Stimulated activated CD8-positive, alpha-beta memory T cell treated with anti-CD3 and anti-CD28 coated beads, Interleukin-2, amount 100 ng/mL, for 1 hour (primary cell): ENCODE measurements at regions not wholly inside any gene's neighbourhood (a gene's known extent, or its start where the extent isn't known, plus 50 kb on each side); places are given as distances from the start of the nearest gene placed in this dataset.
"Not testable (repeated sequence)": the region's sequence is repeated elsewhere in the genome, so short reads cannot be mapped to it uniquely, and the experiment has no call there.

Source experiments
- DNase-seq, 2 donors: peaks; one replicate each; pipeline ENCODE4 v3.0.0-alpha.2; 2020; ENCODE audit warnings: low read depth in 2 of 2

DNA sequence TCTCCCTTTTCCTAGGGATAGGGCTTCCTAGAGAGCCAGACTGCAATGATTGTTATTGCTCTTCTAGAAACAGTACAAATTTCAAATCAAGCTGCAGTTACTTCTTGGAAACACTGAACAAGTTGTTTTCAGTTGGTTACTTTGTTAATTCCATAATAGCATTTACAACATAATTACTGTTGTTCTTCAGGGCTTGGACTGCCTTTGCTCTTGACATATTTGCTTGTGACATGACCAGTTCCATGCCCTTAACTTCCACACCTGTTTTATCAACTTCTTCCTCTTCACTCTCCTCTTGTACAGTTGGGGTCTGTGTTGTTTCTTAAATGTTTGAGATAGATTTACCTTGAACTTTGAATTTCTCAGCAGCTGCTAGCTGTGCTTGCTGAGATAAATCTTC lies 104.4 kb downstream of the SEC23IP start:
- no peak for DNase-seq

DNA sequence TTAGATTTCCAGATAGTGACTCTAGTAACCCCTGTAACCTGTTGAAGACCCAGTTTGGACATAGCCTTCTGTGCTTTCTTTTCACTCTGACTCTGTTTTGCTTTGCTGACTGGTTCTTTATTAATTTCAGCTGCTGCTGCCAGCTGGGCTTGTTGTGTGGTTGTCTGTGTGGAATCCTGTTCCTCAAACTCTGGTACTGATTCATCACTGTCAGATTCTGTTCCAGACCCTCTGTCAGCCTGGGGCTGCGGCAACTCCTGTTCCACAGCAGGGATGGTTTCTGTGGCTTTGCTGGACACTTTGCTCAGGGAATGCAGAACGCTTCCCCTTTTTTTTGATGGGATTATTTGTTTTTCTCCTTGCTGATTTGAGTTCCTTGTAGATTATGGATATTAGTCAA lies 104.9 kb downstream of the SEC23IP start:
- no peak for DNase-seq

DNA sequence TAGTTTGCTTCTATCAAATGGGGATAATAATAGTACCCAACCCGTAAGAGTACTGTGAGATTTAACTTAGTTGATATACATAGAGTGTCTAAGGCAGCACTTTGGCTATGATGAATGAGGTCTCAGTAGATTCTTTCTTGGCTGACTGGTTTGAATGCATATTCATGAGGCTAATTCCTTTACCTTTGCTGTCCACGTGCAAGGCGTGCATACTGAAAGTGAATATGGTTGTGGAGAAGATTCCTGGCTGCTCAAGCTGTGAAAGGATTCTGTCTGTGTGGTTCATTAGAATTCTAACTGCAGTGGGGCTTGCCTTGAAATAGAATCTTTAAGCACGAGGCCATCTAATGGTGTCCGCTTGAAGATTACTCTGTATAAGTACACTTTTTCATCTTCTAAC lies 110.3 kb downstream of the SEC23IP start:
- DNase-seq = no peak

DNA sequence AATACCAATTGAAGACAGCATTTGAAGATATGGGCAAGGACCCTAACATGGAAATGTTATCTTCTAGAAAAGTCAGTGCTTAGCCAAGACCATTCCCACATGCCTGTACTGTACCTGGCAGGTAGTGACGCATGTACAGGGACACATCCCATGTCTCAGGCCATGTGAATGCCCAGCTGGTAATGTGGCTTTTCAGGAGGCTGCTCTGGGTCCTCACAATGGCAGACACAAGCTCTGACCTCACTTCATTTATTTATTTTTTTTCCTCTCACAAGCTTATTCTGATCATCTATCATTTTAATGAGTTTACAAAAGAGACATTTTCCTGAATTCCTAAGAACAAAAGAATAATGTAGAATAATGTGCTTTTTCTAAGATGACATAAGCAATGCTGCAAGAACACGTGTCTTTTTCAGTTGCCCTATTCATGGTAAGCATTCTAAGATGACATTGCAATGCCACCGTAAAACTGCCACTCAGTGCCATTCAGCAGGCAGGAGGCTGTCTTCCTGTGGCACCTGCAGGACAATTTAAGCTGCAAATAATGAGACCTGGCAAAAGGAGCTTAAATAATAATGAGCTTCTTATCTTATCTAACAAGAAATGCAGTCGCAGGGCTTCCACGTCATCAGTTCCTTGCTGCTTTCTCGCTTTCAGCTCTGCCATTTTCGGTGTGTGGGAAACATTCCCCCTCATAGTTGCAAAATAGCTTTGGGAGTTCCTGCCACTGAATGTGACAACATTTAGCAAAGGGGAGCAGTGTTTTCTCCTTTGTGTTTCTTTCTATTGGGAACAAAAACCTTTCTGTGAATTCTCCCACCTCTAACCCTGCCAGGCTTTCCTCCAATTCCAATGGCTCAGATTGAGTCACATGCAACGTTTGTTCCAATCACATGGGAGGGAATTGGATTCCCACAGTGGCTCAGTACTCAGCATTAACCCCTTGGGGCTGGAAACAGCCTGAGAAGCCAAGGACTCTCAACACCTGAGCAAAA lies 113.0 kb downstream of the SEC23IP start:
- DNase-seq = no peak

DNA sequence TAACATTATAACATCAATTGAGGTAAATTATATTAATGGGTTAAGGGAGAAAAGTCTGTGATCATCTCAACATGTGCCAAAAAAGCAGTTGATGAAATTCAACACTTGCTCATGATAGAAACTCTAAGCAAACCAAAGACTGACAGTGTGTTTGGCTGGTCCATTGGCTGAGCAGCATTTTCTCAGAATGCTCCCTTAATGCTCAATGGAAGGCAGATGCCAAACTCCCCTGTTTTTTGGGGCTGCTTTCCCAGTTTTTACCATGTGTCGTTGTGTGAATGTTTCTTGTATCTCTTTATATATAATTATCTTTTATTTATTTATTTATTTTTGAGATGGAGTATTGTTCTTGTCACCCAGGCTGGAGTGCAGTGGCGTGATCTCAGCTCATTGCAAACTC lies 114.7 kb downstream of the SEC23IP start:
- no peak for DNase-seq

DNA sequence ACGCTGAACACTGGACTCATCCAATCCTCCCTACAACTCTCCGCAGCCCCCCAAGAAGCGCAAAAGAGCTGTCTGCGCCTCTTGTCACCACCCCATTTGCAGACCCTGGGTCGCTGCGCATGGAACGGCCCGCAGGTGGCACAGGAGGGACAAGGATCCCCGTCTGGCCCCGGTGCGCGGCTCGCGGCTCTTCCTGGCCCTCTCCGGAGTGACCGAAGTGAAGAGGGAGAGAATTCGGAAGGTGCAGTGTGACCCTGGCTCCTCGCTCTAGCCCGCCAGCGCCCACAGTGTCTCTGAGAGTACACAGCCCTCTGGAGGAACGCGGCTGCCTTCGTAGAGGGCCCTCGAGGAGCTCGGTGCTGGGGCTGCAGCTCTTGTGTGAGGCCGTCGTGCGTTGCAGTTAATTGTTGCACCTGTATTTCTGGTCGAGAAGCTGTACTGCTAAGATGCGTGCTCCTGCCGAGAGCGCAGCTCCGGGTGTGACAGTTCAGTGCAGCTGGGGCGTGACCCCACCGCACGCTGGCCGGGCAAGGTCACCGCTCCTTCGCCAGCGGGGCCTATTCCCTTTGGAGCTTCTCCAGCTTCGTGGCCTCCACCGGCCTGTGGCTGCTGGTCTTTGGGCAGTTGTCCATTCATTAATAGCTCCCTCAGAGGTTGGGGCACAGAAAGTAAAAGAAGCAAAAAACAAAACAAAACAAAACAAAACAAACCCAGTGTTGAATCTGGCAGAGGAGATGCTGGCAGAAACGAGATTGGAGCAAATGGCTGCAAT lies 119.0 kb downstream of the SEC23IP start:
- no peak for DNase-seq

DNA sequence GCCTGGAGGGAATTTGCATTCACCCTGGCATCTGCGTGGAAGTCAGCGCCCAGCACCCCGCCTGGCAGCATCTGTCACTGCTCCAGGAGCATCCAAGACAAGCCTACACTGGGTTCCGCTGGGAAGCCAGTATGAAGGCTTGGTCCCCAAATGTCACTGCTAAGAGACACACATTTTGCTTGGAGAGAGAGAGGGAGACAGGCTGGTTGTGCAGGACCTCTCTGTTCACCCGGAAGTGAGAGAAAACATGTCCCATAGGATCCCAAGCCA lies 119.5 kb downstream of the SEC23IP start:
- no peak for DNase-seq

DNA sequence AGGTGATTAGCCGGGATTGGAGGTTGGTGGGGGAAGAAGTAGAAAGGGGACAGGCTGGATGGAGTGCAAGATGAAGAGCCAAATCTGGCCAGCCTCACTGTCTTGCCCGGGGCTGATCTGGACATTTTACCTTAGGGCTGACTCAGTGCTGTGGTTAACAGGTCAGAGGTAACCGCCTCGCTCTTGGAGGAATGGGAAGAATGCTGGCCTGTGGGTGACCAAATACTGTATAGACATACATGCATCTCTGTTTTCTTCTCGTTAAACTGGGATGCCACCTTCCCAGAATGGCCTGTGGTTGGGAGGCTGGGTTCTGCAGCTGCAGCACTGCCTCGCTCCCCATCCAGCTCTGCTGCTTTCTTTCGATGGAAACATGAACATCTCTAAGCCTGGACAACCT lies 120.0 kb downstream of the SEC23IP start:
- no peak for DNase-seq

DNA sequence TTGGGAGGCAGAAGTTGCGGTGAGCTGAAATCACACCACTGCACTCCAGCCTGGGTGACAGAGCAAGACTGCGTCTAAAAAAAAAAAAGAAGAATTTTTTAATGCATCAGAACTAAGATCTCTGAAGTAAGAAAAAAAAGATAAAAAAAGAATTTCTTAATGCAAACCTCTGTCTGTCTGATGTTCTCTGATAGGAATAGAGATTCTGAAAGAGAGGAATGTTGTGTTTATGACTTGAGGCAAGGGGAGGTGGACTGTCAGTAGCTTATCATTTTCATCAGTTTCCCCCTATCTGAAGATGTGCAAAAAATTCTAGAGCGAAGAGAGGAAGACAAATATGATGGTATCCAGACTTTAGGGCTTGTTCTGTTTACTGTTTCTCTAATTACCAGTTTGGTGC lies 121.5 kb downstream of the SEC23IP start:
- DNase-seq = no peak

DNA sequence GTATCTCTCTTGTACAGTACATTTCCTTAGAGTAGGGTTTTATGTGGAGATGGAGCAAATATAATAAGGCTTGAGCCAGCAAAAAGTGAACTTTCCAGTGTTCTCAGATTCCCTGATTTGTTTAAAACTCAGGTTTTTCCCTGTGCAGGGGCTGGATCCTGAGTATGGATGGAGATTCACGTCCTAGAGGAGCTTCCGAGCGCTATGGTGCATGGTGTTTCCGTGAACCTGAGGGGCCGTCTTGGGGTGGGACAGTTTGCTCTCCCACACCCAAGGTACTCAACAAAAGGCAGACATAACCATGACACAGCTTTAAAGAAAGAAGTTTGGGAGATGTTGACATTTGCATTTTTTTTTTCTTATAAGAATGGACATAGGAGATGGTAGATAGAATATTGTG lies 122.5 kb downstream of the SEC23IP start:
- DNase-seq = no peak

DNA sequence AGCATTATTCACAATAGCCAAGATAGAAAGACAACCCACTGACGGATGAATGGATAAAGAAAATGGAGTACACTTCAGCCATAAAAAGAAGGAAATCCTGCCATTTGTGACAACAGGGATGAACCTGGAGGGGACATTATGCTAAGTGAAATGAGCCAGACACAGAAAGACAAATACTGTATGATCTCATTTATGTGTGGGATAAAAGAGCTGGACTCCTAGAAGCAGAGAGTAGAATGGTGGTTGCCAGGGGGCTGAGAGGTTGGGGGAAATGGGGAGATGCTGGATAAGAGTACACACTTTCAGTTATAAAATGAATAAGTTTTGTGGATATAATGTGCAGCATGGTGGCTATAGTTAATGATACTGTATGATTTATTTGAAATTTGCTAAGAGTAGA lies 124.4 kb downstream of the SEC23IP start:
- DNase-seq = no peak

DNA sequence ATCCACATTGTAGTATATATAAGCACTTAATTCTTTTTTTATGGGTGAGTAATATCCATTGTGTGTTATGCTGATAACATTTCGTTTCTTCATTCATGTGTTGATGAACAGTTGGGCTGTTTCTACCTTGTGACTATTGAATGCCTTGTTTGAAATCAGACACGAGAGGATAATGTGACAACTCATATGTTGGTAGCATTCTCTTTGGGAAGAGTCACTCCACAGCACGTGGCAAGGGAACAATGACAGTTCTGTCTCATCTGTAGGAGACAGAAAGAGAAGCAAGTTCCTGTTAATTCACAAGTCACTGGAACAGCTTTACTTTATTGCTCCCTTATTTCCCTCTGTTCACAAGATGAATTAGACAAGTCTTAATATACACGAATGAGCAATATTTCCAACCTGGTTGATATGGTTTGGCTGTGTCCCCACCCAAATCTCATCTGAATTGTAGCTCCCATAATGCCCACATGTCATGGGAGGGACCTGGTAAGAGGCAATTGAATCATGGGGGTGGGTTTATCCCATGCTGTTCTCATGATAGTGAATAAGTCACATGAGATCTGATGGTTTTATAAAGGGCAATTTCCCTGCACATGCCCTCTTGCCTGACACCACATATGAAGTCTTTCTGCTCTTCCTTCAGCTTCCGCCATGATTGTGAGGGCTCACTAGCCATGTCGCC lies 125.3 kb downstream of the SEC23IP start:
- DNase-seq = no peak

DNA sequence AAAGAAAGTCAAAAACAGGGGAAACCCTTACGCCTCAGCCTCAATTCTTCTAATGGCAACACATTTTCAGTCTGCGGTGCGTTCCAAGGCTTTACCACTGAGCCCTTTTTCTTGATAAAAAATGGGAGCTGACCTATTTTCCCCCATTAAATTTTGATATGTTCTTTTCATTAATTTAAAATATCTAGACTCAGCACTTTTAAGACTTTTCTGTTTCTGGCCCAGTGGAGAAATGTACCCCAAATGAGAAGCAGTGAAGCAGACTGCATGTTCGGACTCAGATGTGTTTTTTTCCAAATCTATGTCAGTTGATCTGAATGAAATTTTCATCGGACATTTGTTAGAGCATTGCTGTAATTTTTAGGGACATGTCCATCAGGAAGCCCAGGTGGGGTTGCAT lies 126.2 kb downstream of the SEC23IP start:
- DNase-seq = no peak

DNA sequence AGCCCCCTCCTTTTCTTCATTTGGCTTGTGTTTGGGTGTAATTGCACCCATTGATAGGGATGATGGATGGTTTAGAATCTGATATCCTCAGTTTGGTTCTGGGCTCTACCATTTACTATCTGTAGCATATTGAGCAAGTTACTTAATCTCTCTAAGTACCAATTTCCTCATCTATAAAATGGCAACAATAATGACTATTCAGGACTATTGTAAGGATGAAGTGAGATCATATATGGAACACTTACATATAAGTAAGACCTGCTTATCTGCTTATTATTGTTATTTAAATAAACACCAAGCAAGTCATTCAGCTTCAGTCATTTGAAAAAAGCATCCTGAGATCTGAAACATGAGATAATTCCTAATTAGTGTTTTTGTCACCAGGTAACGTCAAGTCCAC lies 127.0 kb downstream of the SEC23IP start:
- DNase-seq = no peak

DNA sequence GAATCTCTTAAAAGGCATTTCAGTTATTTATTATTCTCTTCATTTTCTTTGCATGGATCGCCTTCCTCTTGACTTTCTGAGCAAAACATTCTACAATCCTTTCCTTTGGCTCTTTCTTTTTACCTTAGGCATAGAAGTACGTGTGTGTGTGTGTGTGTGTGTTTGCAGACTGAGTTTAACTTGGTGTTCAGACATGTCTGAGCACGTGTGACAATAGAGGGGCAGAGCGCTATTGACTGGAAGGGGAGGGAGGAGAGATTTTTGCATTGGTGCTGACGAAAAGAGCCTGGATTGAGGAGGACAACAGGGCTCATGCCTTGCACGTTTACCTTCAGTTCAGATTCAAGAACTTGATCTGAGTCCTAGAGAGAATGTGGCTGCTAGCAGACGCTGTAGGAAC lies 129.8 kb downstream of the SEC23IP start:
- no peak for DNase-seq

DNA sequence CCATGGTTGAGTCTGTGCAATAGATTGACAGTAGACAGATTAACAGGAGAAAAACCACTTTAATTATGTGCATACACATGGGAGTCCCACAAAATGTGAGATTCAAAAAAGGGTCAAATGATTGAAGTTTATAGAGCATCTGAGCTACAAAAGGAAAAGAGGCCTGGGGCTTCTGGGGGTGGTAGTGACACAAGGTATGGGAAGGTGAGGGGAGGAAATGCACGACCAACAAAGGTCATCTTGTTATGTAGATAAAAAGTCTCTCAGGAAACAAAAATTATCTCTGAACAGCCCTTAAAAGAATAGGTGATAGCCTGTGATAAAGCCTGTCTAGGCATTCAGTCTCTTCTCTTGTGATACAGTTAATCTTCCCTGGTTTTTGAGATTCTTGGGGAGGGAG lies 141.7 kb downstream of the SEC23IP start:
- DNase-seq = no peak

DNA sequence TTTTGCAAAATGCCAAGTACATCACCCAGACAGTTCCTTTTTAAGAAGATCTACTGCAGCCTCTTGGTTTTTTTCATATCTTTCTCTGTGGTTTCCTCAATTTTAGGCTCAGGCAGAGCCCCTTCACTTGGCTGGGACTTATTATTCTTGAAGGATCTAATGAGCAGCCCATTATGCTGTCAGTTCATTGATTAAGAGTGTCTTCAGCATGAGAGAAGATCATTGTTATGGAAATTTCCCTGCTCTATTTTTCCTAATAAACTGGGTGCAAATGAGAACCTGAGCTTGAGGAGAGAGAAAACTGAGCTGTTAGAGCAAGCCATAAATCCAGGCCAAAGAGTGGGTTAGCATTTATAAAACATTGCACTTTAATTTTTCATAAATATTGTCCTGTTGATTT lies 146.5 kb downstream of the SEC23IP start:
- DNase-seq = no peak

DNA sequence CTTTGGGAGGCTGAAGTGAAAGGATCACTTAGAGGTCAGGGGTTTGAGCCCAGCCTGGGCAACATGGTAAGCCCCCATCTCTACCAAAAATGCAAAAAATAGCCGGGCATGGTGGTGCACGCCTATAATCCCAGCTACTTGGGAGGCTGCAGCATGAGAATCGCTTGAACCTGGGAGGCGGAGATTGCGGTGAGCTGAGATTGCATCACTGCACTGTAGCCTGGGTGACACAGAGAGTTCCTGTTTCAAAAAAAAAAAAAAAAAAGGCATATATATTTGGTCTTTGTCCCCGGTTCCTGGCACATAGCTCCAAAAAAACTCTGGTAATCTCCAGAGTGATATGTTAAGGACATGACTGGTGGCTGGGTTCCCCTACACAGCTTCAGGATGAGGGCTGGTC lies 147.3 kb downstream of the SEC23IP start:
- no peak for DNase-seq

DNA sequence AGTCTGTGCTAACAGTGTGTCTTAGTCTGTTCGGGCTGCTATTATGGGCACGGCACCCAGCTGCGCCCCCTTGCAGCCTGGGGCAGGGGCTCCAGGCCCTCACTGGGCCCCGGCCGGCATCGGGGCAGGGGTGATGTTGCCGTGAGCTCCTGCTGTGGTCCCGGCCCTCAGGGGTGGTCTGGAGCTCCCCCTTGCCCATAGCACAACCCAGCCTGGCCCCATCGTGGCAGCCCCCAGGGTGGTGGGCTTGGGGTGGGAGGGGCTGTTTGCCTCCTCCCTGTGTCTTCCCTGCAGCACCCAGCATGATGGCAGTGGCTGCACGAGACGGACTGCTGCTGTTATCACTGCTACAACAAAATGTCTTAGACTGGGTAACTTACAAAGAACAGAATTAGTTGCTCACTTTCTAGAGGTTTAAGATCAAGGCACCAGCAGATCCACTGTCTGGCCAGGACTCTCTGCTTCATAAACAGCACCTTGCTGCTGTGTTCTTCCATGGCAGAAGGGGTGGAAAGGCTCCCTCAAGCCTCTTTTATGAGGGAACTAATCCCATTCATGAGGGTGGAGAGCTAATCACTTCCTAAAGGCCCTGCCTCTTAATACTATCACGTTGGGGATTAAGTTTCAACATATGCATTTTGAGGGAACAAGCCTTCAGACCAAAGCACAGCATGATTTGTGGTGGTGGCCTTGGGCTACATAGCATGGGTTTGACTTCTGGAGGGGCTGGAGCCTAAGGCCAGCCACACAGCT lies 149.5 kb downstream of the SEC23IP start:
- DNase-seq = no peak

DNA sequence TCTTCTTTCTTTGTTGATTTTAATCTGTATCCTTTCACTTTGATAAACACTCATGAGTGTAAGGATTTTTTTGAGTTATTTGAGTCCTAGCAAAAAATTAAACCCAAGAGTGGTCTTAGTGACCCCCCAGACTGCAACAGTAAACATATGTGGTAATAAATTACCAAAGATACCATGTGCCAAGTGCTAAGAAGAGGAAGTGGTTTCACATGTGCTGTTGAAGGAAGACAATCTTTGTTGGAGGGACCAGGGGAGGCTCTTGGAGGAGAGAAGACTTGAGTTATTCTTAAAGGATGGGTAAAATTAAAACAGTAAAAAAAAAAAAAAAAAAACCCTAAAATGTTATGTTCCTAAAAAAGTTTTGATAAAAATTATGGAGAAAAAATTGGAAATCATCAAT lies 150.2 kb downstream of the SEC23IP start:
- DNase-seq = no peak

DNA sequence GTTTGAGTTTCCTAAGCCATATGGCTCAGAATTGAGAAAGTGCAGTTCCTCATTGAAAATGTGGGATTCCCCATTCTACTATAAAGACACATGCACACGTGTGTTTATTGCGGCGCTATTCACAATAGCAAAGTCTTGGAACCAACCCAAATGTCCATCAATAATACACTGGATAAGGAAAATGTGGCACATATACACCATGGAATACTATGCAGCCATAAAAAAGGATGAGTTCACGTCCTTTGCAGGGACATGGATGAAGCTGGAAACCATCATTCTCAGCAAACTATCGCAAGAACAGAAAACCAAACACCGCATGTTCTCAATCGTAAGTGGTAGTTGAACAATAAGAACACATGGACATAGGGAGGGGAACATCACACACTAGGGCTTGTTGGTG lies 154.8 kb downstream of the SEC23IP start:
- not testable (repeated sequence) for DNase-seq

DNA sequence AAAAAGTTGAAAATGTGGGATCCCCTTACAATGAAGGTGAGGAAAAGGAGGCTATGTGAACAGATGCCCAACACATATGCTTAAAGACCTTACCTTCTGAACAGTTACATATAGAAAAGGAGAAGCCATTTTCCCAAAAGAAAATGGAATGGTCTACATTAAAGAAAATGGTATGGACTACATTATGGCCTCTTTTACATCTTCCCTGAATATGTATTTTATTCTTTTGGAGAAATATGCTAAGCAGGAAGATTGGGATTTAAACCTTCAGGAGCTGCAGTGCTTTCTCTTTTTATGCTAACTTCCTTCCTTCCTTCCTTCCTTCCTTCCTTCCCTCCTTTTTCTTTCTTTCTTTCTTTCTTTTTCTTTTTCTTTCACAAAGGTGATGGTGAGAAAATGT lies 155.4 kb downstream of the SEC23IP start:
- no peak for DNase-seq
